SJCRH30 (cell line): ENCODE measurements at regions not wholly inside any gene's neighbourhood (a gene's known extent, or its start where the extent isn't known, plus 50 kb on each side); places are given as distances from the start of the nearest gene placed in this dataset.
"Not testable (repeated sequence)": the region's sequence is repeated elsewhere in the genome, so short reads cannot be mapped to it uniquely, and the experiment has no call there.

ENCODE experiments used
- DNase-seq, 2 experiments: peaks; one replicate each; pipeline ENCODE4 v3.0.0-alpha.2; 2015 to 2020
- H3K27ac ChIP-seq: fragments of 250-450 bp; sonication (Bioruptor Pico); 2 replicates; pipeline ENCODE4 v1.5.1; 2020; ENCODE audit warnings: mild to moderate bottlenecking, moderate library complexity
- H3K27me3 ChIP-seq: fragments of 250-450 bp; sonication (Bioruptor Pico); 2 replicates; pipeline ENCODE4 v1.5.1; 2020; ENCODE audit warnings: mild to moderate bottlenecking, moderate library complexity
- H3K36me3 ChIP-seq: fragments of 250-450 bp; sonication (Bioruptor Pico); 2 replicates; pipeline ENCODE4 v1.5.1; 2020; ENCODE audit warnings: mild to moderate bottlenecking, moderate library complexity
- H3K4me1 ChIP-seq: fragments of 250-450 bp; sonication (Bioruptor Pico); 2 replicates; pipeline ENCODE4 v1.5.1; 2020; ENCODE audit warnings: mild to moderate bottlenecking, moderate library complexity
- H3K4me3 ChIP-seq: fragments of 250-450 bp; sonication (Bioruptor Pico); 2 replicates; pipeline ENCODE4 v1.5.1; 2020; ENCODE audit warnings: mild to moderate bottlenecking, moderate library complexity
- H3K9me3 ChIP-seq: fragments of 250-450 bp; sonication (Bioruptor Pico); replicated peaks from 2 replicates; pipeline ENCODE4 v1.5.1; 2020; ENCODE audit warnings: mild to moderate bottlenecking, moderate library complexity

GRCh38 chr16:10232757-10233156 lies 50.5 kb upstream of the GRIN2A start:
- no peak for DNase-seq
- no peak overlapping the region for H3K4me3 ChIP-seq
- no peaks in the 10 kb centered on the region for H3K9me3 ChIP-seq
- no peaks in the 10 kb centered on the region for H3K27me3 ChIP-seq
- no peaks in the 10 kb centered on the region for H3K4me1 ChIP-seq
- no peak overlapping the region for H3K27ac ChIP-seq
- H3K36me3 ChIP-seq = no peaks in the 10 kb centered on the region

- Histone ChIP-seq H3K27me3 (no peaks in the 10 kb centered on the region), H3K4me3 (no peak overlapping the region), H3K36me3 (no peaks in the 10 kb centered on the region), H3K9me3 (no peaks in the 10 kb centered on the region), H3K27ac (no peak overlapping the region), H3K4me1 (no peaks in the 10 kb centered on the region)
- DNase-seq = no peak
Measured at GRCh38 chr16:10239640-10240039, 57.4 kb upstream of the GRIN2A start.

- DNase-seq = no peak
- no peaks in the 10 kb centered on the region for H3K36me3 ChIP-seq
- H3K4me1 ChIP-seq = no peaks in the 10 kb centered on the region
- no peaks in the 10 kb centered on the region for H3K27me3 ChIP-seq
- H3K9me3 ChIP-seq = no peaks in the 10 kb centered on the region
- H3K27ac ChIP-seq = no peak overlapping the region
- no peak overlapping the region for H3K4me3 ChIP-seq
Measured at GRCh38 chr16:10240854-10241613, 58.8 kb upstream of the GRIN2A start.

GRCh38 chr16:10242097-10242496 lies 59.9 kb upstream of the GRIN2A start:
- Histone ChIP-seq H3K4me3 (no peak overlapping the region), H3K36me3 (no peaks in the 10 kb centered on the region), H3K27me3 (no peaks in the 10 kb centered on the region), H3K27ac (no peak overlapping the region), H3K9me3 (no peaks in the 10 kb centered on the region), H3K4me1 (no peaks in the 10 kb centered on the region)
- DNase-seq = peak; percentile 9 to 12

- H3K4me1 ChIP-seq = no peaks in the 10 kb centered on the region
- H3K27me3 ChIP-seq = no peaks in the 10 kb centered on the region
- no peak for DNase-seq
- H3K9me3 ChIP-seq = no peaks in the 10 kb centered on the region
- no peak overlapping the region for H3K27ac ChIP-seq
- no peaks in the 10 kb centered on the region for H3K36me3 ChIP-seq
- no peak overlapping the region for H3K4me3 ChIP-seq
Measured at GRCh38 chr16:10242916-10243315, 60.7 kb upstream of the GRIN2A start.

- H3K9me3 ChIP-seq = no peaks in the 10 kb centered on the region
- no peaks in the 10 kb centered on the region for H3K36me3 ChIP-seq
- H3K4me1 ChIP-seq = no peaks in the 10 kb centered on the region
- H3K27me3 ChIP-seq = no peaks in the 10 kb centered on the region
- no peak for DNase-seq
- no peak overlapping the region for H3K4me3 ChIP-seq
- H3K27ac ChIP-seq = no peak overlapping the region
Measured at GRCh38 chr16:10245002-10245401, 62.8 kb upstream of the GRIN2A start.

- Histone ChIP-seq H3K27me3 (no peaks in the 10 kb centered on the region), H3K36me3 (no peaks in the 10 kb centered on the region), H3K4me3 (no peak overlapping the region), H3K4me1 (no peaks in the 10 kb centered on the region), H3K9me3 (no peaks in the 10 kb centered on the region), H3K27ac (no peak overlapping the region)
- no peak for DNase-seq
Measured at GRCh38 chr16:10250137-10250828, 68.1 kb upstream of the GRIN2A start.

- H3K4me1 ChIP-seq = no peaks in the 10 kb centered on the region
- H3K36me3 ChIP-seq = no peaks in the 10 kb centered on the region
- no peaks in the 10 kb centered on the region for H3K27me3 ChIP-seq
- no peak overlapping the region for H3K4me3 ChIP-seq
- no peak overlapping the region for H3K27ac ChIP-seq
- H3K9me3 ChIP-seq = no peaks in the 10 kb centered on the region
- no peak for DNase-seq
Measured at GRCh38 chr16:10252155-10252554, 69.9 kb upstream of the GRIN2A start.

- no peaks in the 10 kb centered on the region for H3K9me3 ChIP-seq
- no peaks in the 10 kb centered on the region for H3K4me1 ChIP-seq
- H3K27ac ChIP-seq = no peak overlapping the region
- DNase-seq = no peak
- H3K27me3 ChIP-seq = peaks cover 10% of the 10 kb centered on the region
- H3K36me3 ChIP-seq = no peaks in the 10 kb centered on the region
- no peak overlapping the region for H3K4me3 ChIP-seq
Measured at GRCh38 chr16:10253409-10253808, 71.2 kb upstream of the GRIN2A start.

GRCh38 chr16:10255728-10256127 lies 73.5 kb upstream of the GRIN2A start:
- Histone ChIP-seq H3K4me1 (no peaks in the 10 kb centered on the region), H3K27me3 (peaks cover 11% of the 10 kb centered on the region), H3K9me3 (no peaks in the 10 kb centered on the region), H3K4me3 (no peak overlapping the region), H3K36me3 (no peaks in the 10 kb centered on the region), H3K27ac (no peak overlapping the region)
- DNase-seq = no peak

GRCh38 chr16:10256784-10257641 lies 74.8 kb upstream of the GRIN2A start:
- peak; percentile 9 to 57 for DNase-seq
- Histone ChIP-seq H3K9me3 (no peaks in the 10 kb centered on the region), H3K36me3 (no peaks in the 10 kb centered on the region), H3K27me3 (peaks cover 11% of the 10 kb centered on the region), H3K27ac (no peak overlapping the region), H3K4me3 (no peak overlapping the region), H3K4me1 (no peaks in the 10 kb centered on the region)

- not testable (repeated sequence) for H3K9me3 ChIP-seq, H3K4me1 ChIP-seq, H3K36me3 ChIP-seq, H3K27ac ChIP-seq, DNase-seq, H3K4me3 ChIP-seq
- H3K27me3 ChIP-seq = peaks cover 11% of the 10 kb centered on the region
Measured at GRCh38 chr16:10257642-10258251, 75.5 kb upstream of the GRIN2A start.

- H3K27me3 ChIP-seq = peaks cover 14% of the 10 kb centered on the region
- not testable (repeated sequence) for H3K4me1 ChIP-seq, H3K4me3 ChIP-seq, H3K9me3 ChIP-seq, DNase-seq, H3K36me3 ChIP-seq, H3K27ac ChIP-seq
Measured at GRCh38 chr16:10258930-10259603, 76.8 kb upstream of the GRIN2A start.

- Histone ChIP-seq H3K4me3 (no peak overlapping the region), H3K4me1 (no peaks in the 10 kb centered on the region), H3K27ac (no peak overlapping the region), H3K27me3 (peaks cover 14% of the 10 kb centered on the region), H3K9me3 (no peaks in the 10 kb centered on the region), H3K36me3 (no peaks in the 10 kb centered on the region)
- no peak for DNase-seq
Measured at GRCh38 chr16:10261077-10261476, 78.8 kb upstream of the GRIN2A start.
